ENCODE measurements at regions not wholly inside any gene's neighbourhood (a gene's known extent, or its start where the extent isn't known, plus 50 kb on each side); places are given as distances from the start of the nearest gene placed in this dataset.

GRCh38 chr20:12294678-12295077, 377.0 kb downstream of the BTBD3 start:
- H3K27ac ChIP-seq: no peak overlapping the region
- no peak for DNase-seq (ENCODE audit: low spot score)
- no peak for TF ChIP-seq CTCF (conservative IDR thresholded peaks at IDR 0.05; ENCODE audit: low read depth)
- POLR2A ChIA-PET (ENCODE audit: low non-redundant PET): no interaction called here
- CTCF ChIA-PET: no interaction called here

GRCh38 chr20:12305188-12305950, 387.7 kb downstream of the BTBD3 start:
- POLR2A ChIA-PET (ENCODE audit: low non-redundant PET): no interaction called here
- no peak overlapping the region for H3K27ac ChIP-seq
- no peak for TF ChIP-seq CTCF (conservative IDR thresholded peaks at IDR 0.05; ENCODE audit: low read depth)
- CTCF ChIA-PET: no interaction called here
- no peak for DNase-seq (ENCODE audit: low spot score)

GRCh38 chr20:12306107-12306506, 388.4 kb downstream of the BTBD3 start:
- no peak for TF ChIP-seq CTCF (conservative IDR thresholded peaks at IDR 0.05; ENCODE audit: low read depth)
- DNase-seq (ENCODE audit: low spot score): no peak
- ChIA-PET POLR2A (ENCODE audit: low non-redundant PET) (no interaction called here), CTCF (no interaction called here)
- no peak overlapping the region for H3K27ac ChIP-seq

- ChIA-PET POLR2A (ENCODE audit: low non-redundant PET) (no interaction called here), CTCF (interaction anchor here (0.6 kb wide), 1 partner anchor 199 kb away, joined by 3 read pairs; no protein-coding TSS in a partner anchor)
- no peak for DNase-seq (ENCODE audit: low spot score)
- no peak for TF ChIP-seq CTCF (conservative IDR thresholded peaks at IDR 0.05; ENCODE audit: low read depth)
- no peak overlapping the region for H3K27ac ChIP-seq
Observed at GRCh38 chr20:12311094-12311865, 393.6 kb downstream of the BTBD3 start.

GRCh38 chr20:12315652-12316051, 398.0 kb downstream of the BTBD3 start:
- DNase-seq (ENCODE audit: low spot score): no peak
- no peak for TF ChIP-seq CTCF (conservative IDR thresholded peaks at IDR 0.05; ENCODE audit: low read depth)
- H3K27ac ChIP-seq: no peak overlapping the region
- ChIA-PET CTCF (no interaction called here), POLR2A (ENCODE audit: low non-redundant PET) (no interaction called here)

GRCh38 chr20:12316794-12317193, 399.1 kb downstream of the BTBD3 start:
- DNase-seq (ENCODE audit: low spot score): no peak
- ChIA-PET POLR2A (ENCODE audit: low non-redundant PET) (no interaction called here), CTCF (no interaction called here)
- H3K27ac ChIP-seq: no peak overlapping the region
- TF ChIP-seq CTCF (conservative IDR thresholded peaks at IDR 0.05; ENCODE audit: low read depth): no peak
